ENCODE measurements at regions not wholly inside any gene's neighbourhood (a gene's known extent, or its start where the extent isn't known, plus 50 kb on each side); places are given as distances from the start of the nearest gene placed in this dataset.

- Histone ChIP-seq H3K27me3 (replicated peaks in 1 of 2; ENCODE audit: control insufficient read depth in 2 of 2, extremely low read depth in 1 of 2, insufficient read depth in 2 of 2, low read length in 1 of 2) (no peaks in the 10 kb centered on the region), H3K4me1 (ENCODE audit: control insufficient read depth in 1 of 2, extremely low read depth in 1 of 2, insufficient read depth in 2 of 2, low read length in 2 of 2) (no peaks in the 10 kb centered on the region), H3K9me3 (no peaks in the 10 kb centered on the region), H3K4me3 (ENCODE audit: control insufficient read depth in 1 of 2, extremely low read depth in 1 of 2, low read length in 1 of 2) (no peak overlapping the region), H3K27ac (ENCODE audit: low read length) (no peak overlapping the region), H3K36me3 (ENCODE audit: control insufficient read depth in 2 of 2, extremely low read depth in 1 of 2, insufficient read depth in 1 of 2, low read length in 1 of 2) (no peaks in the 10 kb centered on the region)
- Mint-ChIP-seq H3K4me1 (no peaks in the 10 kb centered on the region), H3K27ac (no peak overlapping the region), H3K36me3 (no peaks in the 10 kb centered on the region), H3K4me3 (no peak overlapping the region), H3K9me3 (no peaks in the 10 kb centered on the region), H3K27me3 (no peaks in the 10 kb centered on the region)
- DNase-seq = no peak
- CTCF ChIA-PET = interaction anchor here (0.5 to 1.1 kb wide), 2 partner anchors 17 to 48 kb away, joined by 3 to 4 read pairs; no protein-coding TSS in a partner anchor
- ATAC-seq (replicated peaks in 1 of 4) = no peak
- POLR2A ChIA-PET = no interaction called here
- no CpG with 5 or more reads among the region's 4 CpGs for WGBS (ENCODE audit: insufficient coverage)
These were observed 356.0 kb upstream of the RASGEF1B start for GRCh38 chr4:81827577-81828202.

GRCh38 chr4:81826817-81827424, 355.2 kb upstream of the RASGEF1B start:
- Histone ChIP-seq H3K27ac (ENCODE audit: low read length) (no peak overlapping the region), H3K4me3 (ENCODE audit: control insufficient read depth in 1 of 2, extremely low read depth in 1 of 2, low read length in 1 of 2) (no peak overlapping the region), H3K36me3 (ENCODE audit: control insufficient read depth in 2 of 2, extremely low read depth in 1 of 2, insufficient read depth in 1 of 2, low read length in 1 of 2) (no peaks in the 10 kb centered on the region), H3K4me1 (ENCODE audit: control insufficient read depth in 1 of 2, extremely low read depth in 1 of 2, insufficient read depth in 2 of 2, low read length in 2 of 2) (no peaks in the 10 kb centered on the region), H3K9me3 (no peaks in the 10 kb centered on the region), H3K27me3 (replicated peaks in 1 of 2; ENCODE audit: control insufficient read depth in 2 of 2, extremely low read depth in 1 of 2, insufficient read depth in 2 of 2, low read length in 1 of 2) (no peaks in the 10 kb centered on the region)
- no peaks in the 10 kb centered on the region for H3K4me1 Mint-ChIP-seq
- no peaks in the 10 kb centered on the region for H3K27me3 Mint-ChIP-seq
- POLR2A ChIA-PET = no interaction called here
- DNase-seq = no peak
- WGBS (ENCODE audit: insufficient coverage) = 50% methylated on average over 1 of the region's 6 CpGs
- CTCF ChIA-PET = interaction anchor here in 1 of 2 donors (0.6 kb wide), 1 partner anchor 359 kb away, joined by 3 read pairs; no protein-coding TSS in a partner anchor
- H3K27ac Mint-ChIP-seq = no peak overlapping the region
- no peaks in the 10 kb centered on the region for H3K9me3 Mint-ChIP-seq
- H3K36me3 Mint-ChIP-seq = no peaks in the 10 kb centered on the region
- no peak for ATAC-seq (replicated peaks in 1 of 4)
- no peak overlapping the region for H3K4me3 Mint-ChIP-seq

GRCh38 chr4:81826335-81826734, 354.6 kb upstream of the RASGEF1B start:
- ATAC-seq (replicated peaks in 1 of 4) (no peak), DNase-seq (no peak)
- Histone ChIP-seq H3K4me3 (ENCODE audit: control insufficient read depth in 1 of 2, extremely low read depth in 1 of 2, low read length in 1 of 2) (no peak overlapping the region), H3K4me1 (ENCODE audit: control insufficient read depth in 1 of 2, extremely low read depth in 1 of 2, insufficient read depth in 2 of 2, low read length in 2 of 2) (no peaks in the 10 kb centered on the region), H3K9me3 (no peaks in the 10 kb centered on the region), H3K36me3 (ENCODE audit: control insufficient read depth in 2 of 2, extremely low read depth in 1 of 2, insufficient read depth in 1 of 2, low read length in 1 of 2) (no peaks in the 10 kb centered on the region), H3K27me3 (replicated peaks in 1 of 2; ENCODE audit: control insufficient read depth in 2 of 2, extremely low read depth in 1 of 2, insufficient read depth in 2 of 2, low read length in 1 of 2) (no peaks in the 10 kb centered on the region), H3K27ac (ENCODE audit: low read length) (no peak overlapping the region)
- Mint-ChIP-seq H3K4me1 (no peaks in the 10 kb centered on the region), H3K27me3 (peaks cover 0 to 3% of the 10 kb centered on the region in 2 donors), H3K4me3 (no peak overlapping the region), H3K36me3 (no peaks in the 10 kb centered on the region), H3K9me3 (no peaks in the 10 kb centered on the region), H3K27ac (no peak overlapping the region)
- WGBS (ENCODE audit: insufficient coverage) = 100% methylated on average over 1 of the region's 1 CpG
- ChIA-PET POLR2A (no interaction called here), CTCF (interaction anchor here in 1 of 2 donors (0.6 kb wide), 1 partner anchor 359 kb away, joined by 3 read pairs; no protein-coding TSS in a partner anchor)

GRCh38 chr4:81818385-81818920, 346.7 kb upstream of the RASGEF1B start:
- Histone ChIP-seq H3K4me3 (ENCODE audit: control insufficient read depth in 1 of 2, extremely low read depth in 1 of 2, low read length in 1 of 2) (no peak overlapping the region), H3K4me1 (ENCODE audit: control insufficient read depth in 1 of 2, extremely low read depth in 1 of 2, insufficient read depth in 2 of 2, low read length in 2 of 2) (no peaks in the 10 kb centered on the region), H3K9me3 (no peaks in the 10 kb centered on the region), H3K27ac (ENCODE audit: low read length) (no peak overlapping the region), H3K27me3 (replicated peaks in 1 of 2; ENCODE audit: control insufficient read depth in 2 of 2, extremely low read depth in 1 of 2, insufficient read depth in 2 of 2, low read length in 1 of 2) (no peaks in the 10 kb centered on the region), H3K36me3 (ENCODE audit: control insufficient read depth in 2 of 2, extremely low read depth in 1 of 2, insufficient read depth in 1 of 2, low read length in 1 of 2) (no peaks in the 10 kb centered on the region)
- no peaks in the 10 kb centered on the region for H3K9me3 Mint-ChIP-seq
- DNase-seq (no peak), ATAC-seq (replicated peaks in 1 of 4) (no peak)
- H3K4me3 Mint-ChIP-seq = no peak overlapping the region
- WGBS (ENCODE audit: insufficient coverage) = 94% methylated on average over 5 of the region's 8 CpGs
- ChIA-PET POLR2A (no interaction called here), CTCF (no interaction called here)
- no peaks in the 10 kb centered on the region for H3K4me1 Mint-ChIP-seq
- no peak overlapping the region for H3K27ac Mint-ChIP-seq
- peaks cover 3% of the 10 kb centered on the region for H3K36me3 Mint-ChIP-seq
- H3K27me3 Mint-ChIP-seq = peaks cover 12 to 25% of the 10 kb centered on the region in 2 donors

GRCh38 chr4:81816031-81816761, 344.5 kb upstream of the RASGEF1B start:
- Histone ChIP-seq H3K27me3 (replicated peaks in 1 of 2; ENCODE audit: control insufficient read depth in 2 of 2, extremely low read depth in 1 of 2, insufficient read depth in 2 of 2, low read length in 1 of 2) (no peaks in the 10 kb centered on the region), H3K4me3 (ENCODE audit: control insufficient read depth in 1 of 2, extremely low read depth in 1 of 2, low read length in 1 of 2) (no peak overlapping the region), H3K36me3 (ENCODE audit: control insufficient read depth in 2 of 2, extremely low read depth in 1 of 2, insufficient read depth in 1 of 2, low read length in 1 of 2) (no peaks in the 10 kb centered on the region), H3K9me3 (no peaks in the 10 kb centered on the region), H3K27ac (ENCODE audit: low read length) (no peak overlapping the region), H3K4me1 (ENCODE audit: control insufficient read depth in 1 of 2, extremely low read depth in 1 of 2, insufficient read depth in 2 of 2, low read length in 2 of 2) (no peaks in the 10 kb centered on the region)
- H3K36me3 Mint-ChIP-seq = peaks cover 3% of the 10 kb centered on the region
- no peaks in the 10 kb centered on the region for H3K4me1 Mint-ChIP-seq
- CTCF ChIA-PET = no interaction called here
- DNase-seq (no peak), ATAC-seq (replicated peaks in 1 of 4) (no peak)
- no peaks in the 10 kb centered on the region for H3K9me3 Mint-ChIP-seq
- POLR2A ChIA-PET = no interaction called here
- no peak overlapping the region for H3K4me3 Mint-ChIP-seq
- H3K27me3 Mint-ChIP-seq = peaks cover 12 to 24% of the 10 kb centered on the region in 2 donors
- no CpG with 5 or more reads among the region's 3 CpGs for WGBS (ENCODE audit: insufficient coverage)
- H3K27ac Mint-ChIP-seq = no peak overlapping the region

- CTCF ChIA-PET = no interaction called here
- WGBS (ENCODE audit: insufficient coverage) = 72% methylated on average over 2 of the region's 3 CpGs
These were observed 343.4 kb upstream of the RASGEF1B start for GRCh38 chr4:81814987-81815541.

More at GRCh38 chr4:81814987-81815541, 343.4 kb upstream of the RASGEF1B start:
- Mint-ChIP-seq H3K27me3 (peaks cover 8 to 18% of the 10 kb centered on the region in 2 donors), H3K4me1 (no peaks in the 10 kb centered on the region), H3K36me3 (peaks cover 3% of the 10 kb centered on the region), H3K9me3 (no peaks in the 10 kb centered on the region), H3K27ac (no peak overlapping the region), H3K4me3 (no peak overlapping the region)
- H3K27me3 ChIP-seq (replicated peaks in 1 of 2; ENCODE audit: control insufficient read depth in 2 of 2, extremely low read depth in 1 of 2, insufficient read depth in 2 of 2, low read length in 1 of 2) = no peaks in the 10 kb centered on the region
- no peak overlapping the region for H3K4me3 ChIP-seq (ENCODE audit: control insufficient read depth in 1 of 2, extremely low read depth in 1 of 2, low read length in 1 of 2)
- POLR2A ChIA-PET = interaction anchor here in 1 of 2 donors (0.5 kb wide), 1 partner anchor 185 kb away, joined by 4 read pairs; no protein-coding TSS in a partner anchor
- DNase-seq (no peak), ATAC-seq (replicated peaks in 1 of 4) (no peak)
- no peak overlapping the region for H3K27ac ChIP-seq (ENCODE audit: low read length)
- H3K4me1 ChIP-seq (ENCODE audit: control insufficient read depth in 1 of 2, extremely low read depth in 1 of 2, insufficient read depth in 2 of 2, low read length in 2 of 2) = no peaks in the 10 kb centered on the region
- H3K9me3 ChIP-seq = no peaks in the 10 kb centered on the region
- H3K36me3 ChIP-seq (ENCODE audit: control insufficient read depth in 2 of 2, extremely low read depth in 1 of 2, insufficient read depth in 1 of 2, low read length in 1 of 2) = no peaks in the 10 kb centered on the region

All from T-cell (primary cell).